ENCODE measurements at regions not wholly inside any gene's neighbourhood (a gene's known extent, or its start where the extent isn't known, plus 50 kb on each side); places are given as distances from the start of the nearest gene placed in this dataset.
"Not testable (repeated sequence)": the region's sequence is repeated elsewhere in the genome, so short reads cannot be mapped to it uniquely, and the experiment has no call there.

DNA sequence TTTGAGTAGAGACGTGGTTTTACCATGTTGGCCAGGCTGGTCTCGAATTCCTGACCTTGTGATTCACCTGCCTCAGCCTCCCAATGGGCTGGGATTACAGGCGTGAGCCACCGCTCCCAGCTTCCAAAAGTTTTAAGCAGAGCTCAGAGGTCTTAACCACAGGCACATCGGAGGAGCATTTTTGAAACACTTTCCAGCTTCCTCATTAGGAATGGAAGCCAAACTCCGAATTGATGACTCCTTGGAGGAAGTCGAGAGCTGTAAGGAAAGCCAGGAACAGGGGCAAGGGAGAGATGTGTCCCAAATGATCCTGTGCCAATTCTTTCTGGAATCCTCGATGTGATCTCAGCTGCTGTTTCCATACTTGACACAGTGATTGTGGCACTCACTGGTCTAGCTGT lies 56.2 kb upstream of the CCZ1B start:
- not testable (repeated sequence) for DNase-seq

DNA sequence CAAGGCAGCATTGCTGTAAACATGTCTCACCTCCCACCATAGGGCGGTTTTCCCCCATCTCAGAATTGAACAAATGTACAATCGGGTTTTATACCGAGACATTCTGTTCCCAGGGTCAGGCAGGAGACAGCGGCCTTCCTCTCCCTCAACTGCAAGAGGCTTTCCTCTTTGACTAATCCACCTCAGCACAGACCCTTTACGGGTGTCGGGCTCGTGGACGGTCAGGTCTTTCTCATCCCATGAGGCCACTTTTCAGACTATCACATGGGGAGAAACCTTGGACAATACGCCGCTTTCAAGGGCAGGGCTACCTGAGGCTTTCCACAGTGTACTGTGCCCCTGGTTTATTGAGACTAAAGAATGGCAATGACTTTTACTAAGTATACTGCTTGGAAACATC lies 57.7 kb upstream of the CCZ1B start:
- not testable (repeated sequence) for DNase-seq

DNA sequence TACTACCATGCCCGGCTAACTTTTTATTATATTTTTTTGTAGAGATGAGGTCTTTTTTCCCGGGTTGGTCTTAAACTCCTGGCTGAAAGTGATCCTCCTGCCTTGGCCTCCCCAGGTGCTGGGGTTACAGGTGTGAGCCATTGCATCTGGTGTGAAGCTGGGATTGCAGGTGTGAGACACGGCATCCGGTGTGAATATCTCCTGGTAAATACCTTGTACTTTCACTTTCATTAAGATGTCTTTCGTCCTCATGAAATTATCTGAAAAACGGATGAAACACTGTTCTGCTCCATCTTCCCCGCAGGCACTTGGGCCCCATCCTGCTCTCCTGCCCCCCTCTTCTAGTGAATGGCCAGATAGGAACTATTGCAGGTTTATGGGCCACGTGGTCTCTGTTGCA lies 60.1 kb upstream of the CCZ1B start:
- DNase-seq, result no peak

DNA sequence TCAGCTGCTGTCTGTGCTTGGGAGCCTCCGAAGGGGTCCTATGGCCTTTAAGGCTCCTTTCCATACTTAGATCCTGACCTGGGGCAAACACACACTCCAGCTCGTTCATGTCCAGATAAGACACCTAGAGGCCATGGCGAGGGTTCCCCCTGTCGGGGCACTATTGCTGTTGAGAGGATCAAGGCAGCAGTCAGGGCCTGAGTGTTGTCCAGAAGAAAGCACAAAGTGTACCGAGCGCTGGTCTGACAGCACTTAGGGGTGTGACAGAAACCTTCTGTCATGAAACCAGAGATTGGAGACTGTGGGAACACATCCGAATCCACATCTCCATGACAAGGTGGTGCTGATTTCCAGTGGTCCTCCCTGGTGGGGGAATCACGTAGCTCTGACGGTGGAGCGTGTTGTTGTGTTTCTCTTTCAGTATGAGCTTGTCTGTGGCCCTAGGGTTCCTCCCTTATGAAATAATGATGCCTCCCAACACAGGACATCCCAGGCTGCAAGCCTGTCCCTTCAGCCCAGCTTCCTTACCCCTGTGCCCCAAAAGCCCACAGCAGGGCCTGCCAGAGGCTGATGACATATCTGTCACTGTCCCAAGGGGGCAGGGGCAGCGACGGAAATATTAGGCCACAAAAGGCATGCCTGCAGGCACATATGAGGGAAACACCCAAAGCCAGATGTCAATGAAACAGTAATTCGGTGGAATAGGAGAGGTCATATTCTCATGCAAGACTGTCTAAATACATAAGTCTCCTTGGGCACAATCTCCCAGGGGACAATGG lies 62.4 kb upstream of the CCZ1B start:
- peak in 2 of 56 donors; percentile 1 to 39 for DNase-seq

DNA sequence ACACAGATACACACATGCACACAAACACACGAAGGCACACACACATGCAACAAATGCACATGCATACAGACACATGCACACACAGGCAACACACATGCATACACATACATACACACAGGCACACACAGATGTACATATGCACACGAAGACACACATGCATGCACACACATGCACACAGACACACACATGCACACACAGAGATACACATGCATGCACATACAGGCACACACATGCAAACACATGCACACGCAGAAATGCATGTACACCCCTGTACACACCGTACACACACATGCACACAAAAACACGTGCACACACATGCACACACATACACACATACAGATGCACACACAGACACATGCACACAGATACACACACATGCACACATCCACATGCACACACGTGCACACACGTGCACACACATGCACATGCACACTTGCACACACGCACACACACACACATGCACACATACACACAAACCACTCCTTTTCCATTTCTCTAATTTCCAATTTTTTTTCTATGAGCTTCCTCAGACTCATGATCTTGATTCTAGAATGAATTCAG lies 63.3 kb upstream of the CCZ1B start:
- no peak for DNase-seq

DNA sequence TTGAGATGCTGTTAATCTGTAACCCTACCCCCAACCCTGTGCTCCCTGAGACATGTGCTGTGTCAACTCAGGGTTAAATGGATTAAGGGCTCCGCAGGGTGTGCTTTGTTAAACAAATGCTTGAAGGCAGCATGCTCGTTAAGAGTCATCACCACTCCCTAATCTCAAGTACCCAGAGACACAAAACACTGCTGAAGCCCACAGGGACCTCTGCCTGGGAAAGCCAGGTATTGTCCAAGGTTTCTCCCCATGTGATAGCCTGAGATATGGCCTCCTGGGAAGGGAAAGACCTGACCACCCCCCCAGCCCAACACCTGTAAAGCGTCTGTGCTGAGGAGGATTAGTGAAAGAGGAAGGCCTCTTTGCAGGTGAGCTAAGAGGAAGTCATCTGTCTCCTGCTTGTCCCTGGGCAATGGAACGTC lies 76.0 kb upstream of the CCZ1B start:
- not testable (repeated sequence) for DNase-seq

DNA sequence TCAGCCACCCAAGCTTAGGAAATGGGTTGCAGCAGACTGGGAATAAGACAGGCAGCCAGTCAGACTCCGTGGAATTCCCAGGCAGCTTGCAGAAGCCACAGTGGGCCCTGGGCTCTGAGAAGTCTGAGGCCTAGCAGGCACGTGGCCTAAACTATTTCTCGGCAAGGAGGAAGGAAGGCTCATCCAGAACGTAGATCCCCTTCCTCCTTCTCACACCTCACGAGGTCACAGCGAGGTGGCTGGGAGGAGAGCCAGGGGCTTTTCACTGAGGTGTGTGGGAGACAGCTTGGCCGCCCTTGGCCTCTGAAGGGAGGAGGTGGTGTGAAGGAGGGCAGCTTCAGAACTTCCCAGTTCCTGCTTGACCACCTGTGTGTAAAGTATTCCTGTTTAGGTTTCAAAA lies 77.2 kb upstream of the CCZ1B start:
- not testable (repeated sequence) for DNase-seq

DNA sequence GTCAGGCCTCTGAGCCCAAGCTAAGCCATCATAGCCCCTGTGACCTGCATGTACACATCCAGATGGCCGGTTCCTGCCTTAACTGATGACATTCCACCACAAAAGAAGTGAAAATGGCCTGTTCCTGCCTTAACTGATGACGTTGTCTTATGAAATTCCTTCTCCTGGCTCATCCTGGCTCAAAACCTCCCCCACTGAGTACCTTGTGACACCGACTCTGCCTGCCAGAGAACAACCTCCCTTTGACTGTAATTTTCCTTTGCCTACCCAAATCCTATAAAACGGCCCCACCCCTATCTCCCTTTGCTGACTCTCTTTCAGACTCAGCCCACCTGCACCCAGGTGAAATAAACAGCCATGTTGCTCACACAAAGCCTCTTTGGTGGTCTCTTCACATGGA lies 77.7 kb upstream of the CCZ1B start:
- DNase-seq, result not testable (repeated sequence)

DNA sequence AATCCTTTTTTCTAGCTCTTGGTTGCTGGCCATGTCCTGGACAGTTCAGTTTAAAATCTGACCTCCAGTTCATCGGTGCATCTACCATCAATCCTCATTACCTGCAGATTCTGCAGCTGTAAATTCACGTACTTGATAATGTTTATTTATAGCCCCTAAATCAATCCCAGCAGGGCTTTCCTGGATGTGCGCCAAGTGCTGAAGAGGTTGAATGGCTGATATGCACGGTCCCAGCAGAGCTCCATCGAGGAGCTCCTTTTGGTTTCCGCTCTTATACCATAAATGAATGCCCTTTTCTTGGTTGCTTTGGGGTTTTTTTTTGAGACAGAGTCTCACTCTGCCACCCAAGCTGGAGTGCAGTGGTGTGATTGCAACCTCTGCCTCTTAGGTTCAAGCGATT lies 91.2 kb upstream of the CCZ1B start:
- no peak for DNase-seq

DNA sequence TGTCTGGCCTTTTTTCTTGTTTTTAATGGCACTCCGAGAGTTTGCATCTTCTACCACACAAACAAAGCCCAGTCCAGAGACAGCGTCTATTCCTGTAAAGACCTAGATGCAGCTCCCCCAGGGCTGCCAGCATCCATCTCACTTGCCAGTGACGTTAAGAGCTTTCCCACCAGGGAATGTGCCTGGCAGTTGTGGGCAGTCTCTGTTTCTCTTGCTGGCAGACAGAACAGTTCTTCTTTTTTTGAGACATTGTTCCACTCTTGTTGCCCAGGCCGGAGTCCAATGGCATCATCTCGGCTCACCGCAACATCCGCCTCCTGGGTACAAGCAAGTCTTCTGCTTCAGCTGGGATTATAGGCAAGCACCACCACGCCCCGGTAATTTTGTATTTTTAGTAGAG lies 93.1 kb upstream of the CCZ1B start:
- peak in 5 of 56 donors; percentile 3 to 31 (median 14) for DNase-seq

DNA sequence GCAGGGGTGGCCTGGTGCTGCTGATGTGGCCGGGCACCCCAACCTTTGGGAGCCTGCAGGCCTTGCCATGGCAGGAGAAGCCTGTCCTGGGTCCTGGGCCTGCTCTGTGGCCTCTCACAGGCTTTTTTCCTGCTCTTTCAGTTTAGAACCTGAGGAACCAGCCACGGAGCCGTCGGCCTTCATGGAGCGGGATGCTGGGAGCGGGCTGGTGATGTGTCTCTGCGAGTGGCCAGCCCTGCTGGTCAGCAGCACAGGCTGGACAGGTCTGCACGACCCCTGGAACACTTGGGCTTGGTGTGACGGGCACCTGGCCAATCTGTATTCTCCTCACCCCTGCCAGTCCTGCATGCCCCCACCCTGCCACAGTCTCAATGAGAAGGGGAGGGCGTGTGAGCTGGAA lies 98.4 kb upstream of the CCZ1B start:
- not testable (repeated sequence) for DNase-seq

DNA sequence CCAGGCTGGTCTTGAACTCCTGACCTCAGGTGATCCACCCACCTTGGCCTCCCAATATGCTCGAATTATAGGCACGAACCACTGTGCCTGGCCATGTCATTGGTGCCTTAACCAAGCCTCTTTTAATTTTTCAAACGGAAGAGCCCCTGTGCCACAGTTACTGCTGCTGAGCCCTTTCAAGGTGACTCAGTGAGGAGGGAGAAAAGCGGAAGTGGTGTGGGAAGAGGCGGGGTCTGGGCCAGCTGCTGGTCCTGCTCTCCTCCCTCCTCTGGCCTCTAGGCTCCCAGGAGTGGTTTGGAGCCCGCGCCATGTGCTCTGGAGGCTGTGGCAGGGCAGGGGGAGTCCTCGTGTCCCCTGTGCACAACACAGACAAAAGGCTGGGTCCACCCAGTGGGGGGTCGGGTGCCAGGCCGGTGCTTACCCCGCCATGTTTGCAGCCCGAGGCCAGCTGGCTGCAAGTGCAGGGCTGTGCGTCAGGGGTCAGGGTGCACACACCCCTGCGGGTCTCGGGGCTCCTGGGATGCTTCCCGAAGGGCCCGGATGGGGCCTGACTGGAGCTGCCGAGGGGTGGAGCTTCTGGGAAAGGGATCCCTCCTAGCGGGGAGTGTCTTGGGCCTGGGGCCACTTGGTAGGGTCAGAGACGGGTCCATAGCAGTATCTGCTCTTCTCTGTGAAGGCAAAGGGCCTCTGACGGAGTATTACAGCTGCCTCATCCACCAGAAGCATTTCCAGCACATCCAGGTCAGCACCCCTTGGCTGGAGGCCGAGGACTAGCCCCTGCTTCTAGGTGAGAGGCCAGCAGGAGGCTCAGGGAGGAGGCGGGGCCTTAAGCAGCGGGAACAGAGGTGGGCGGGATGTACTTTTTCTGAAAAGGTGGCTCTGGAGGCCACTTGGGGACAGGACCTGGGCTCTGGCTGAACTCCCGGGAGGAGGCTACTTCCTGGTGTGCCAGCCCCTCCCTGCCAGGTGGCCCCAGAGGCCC lies 100.4 kb upstream of the CCZ1B start:
- DNase-seq, result not testable (repeated sequence)

DNA sequence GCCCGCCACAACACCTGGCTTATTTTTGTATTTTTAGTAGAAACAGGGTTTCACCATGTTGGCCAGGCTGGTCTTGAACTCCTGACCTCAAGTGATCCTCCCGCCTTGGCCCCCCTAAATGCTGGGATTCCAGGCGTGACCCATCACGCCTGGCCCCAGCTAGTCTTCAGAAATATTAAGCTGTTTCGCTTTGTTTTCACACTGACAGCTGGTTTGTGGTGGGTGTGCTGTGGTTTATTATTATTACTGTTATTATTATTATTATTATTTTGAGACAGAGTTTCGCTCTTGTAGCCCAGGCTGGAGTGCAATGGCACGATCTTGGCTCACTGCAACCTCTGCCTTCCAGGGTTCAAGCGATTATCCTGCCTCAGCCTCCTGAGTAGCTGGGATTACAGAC lies 101.6 kb upstream of the CCZ1B start:
- not testable (repeated sequence) for DNase-seq

DNA sequence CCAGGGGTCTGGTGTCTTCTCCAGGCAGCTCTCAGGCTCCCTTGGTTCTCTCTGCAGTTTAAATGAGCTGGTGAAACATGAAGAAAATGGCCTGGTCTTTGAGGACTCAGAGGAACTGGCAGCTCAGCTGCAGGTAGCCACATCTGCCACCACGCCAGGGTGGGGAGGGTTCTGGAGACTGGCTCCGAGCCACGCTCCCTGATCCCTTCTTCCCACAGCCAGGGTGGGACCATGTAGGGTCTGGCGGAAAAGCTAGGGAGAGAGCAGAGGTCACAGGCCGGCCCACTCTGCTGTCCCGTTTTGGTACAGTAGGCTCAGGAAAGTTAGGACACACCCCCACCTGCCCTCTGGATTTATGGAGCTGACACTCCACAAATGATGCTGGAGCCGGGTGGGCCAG lies 103.5 kb upstream of the CCZ1B start:
- not testable (repeated sequence) for DNase-seq

DNA sequence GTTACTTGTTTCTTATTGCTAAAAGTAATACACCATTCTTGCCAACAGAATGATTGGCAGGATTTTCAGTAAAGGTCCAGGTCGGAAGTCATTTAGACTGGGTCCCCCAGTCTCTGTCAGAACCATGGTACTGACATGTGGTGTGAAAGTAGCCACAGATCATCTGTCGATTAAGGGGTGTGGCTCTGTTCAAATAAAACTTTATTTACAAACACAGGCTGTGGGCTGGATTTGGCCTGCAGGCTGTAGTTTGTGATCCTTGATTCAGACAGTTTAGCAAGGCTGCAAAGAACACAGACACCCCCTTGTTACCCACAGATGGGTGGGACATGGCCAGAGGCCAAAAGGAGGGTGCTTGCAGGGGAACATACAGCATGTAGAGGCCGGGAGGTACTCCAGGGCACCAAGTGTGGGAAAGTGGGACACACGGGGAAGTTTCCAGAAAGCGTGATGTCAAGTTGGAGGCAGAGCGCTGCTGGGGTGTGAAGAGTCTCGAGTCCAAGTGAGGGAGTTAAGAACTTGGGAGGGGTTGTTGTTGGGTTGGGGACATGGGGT lies 104.1 kb upstream of the CCZ1B start:
- DNase-seq, result not testable (repeated sequence)

DNA sequence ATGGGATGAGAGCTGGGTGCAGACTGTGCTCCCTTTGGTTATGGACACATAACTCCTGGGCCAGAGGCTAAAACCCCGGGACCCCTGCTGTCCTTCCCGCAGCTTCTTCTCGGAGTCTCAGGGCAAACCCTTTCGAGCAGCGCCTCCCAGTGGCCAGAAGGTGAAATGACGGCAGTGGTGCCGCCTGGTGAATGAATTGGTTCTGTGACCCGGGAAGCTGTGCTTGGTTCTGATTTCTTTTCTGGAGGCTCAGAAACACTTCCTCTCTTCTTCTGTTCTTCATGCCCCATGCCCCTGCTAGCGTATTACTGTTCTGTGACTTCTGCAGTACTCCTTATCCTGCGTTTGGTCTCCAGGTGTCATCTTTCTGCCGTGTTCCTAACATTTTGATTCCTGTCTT lies 104.7 kb upstream of the CCZ1B start:
- DNase-seq, result peak in 20 of 56 donors; percentile 2 to 67 (median 15)

DNA sequence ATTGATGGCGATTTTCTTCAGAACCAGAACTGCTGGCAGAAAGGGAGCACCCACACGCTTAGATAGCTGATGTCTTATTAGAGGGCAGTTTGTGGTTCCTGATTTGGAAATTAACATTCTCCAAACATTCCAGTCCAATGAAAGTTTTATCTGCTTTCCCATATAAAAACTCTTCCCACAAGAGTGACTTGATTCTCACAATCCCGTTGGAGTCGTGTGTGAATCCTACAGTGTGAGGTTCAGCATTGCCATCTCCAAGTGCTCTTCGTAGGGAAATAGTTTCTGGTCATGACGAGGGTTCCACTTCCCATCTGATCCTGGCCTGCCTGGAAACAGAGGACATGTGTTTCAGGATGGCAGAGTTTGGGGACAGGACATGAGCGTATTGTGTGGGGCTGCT lies 105.4 kb upstream of the CCZ1B start:
- DNase-seq, result not testable (repeated sequence)

DNA sequence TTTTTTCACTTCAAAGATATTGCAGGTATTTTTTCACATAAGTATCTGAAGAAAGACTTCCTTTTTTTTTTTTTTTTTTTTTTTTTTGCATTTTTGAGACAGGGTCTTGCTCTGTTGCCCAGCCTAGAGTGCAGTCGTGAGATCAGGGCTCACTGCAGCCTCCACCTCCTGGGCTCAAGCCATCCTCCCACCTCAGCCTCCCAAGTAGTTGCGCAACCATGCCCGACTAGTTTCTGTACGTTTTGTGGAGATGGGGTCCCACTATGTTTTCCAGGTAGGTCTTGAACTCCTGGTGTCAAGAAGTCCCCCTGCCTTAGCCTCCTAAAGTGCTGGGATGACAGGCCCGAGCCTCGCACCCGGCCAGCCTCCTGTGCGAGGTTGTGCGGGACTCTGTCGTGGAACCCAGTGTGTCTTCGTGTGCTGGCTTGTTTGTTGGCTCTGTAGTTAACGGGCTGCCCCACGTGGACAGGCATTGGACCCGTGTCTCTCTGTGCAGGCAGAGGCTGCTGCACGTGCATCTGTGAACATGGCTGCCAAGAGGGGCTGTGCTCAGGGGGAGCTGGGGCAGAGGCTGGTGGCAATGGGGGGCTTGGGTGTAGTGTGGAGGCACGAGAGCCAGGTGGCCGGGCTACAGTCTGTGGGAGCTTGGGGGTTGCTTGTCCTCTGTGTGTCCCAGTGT lies 108.0 kb upstream of the CCZ1B start:
- DNase-seq, result not testable (repeated sequence)

DNA sequence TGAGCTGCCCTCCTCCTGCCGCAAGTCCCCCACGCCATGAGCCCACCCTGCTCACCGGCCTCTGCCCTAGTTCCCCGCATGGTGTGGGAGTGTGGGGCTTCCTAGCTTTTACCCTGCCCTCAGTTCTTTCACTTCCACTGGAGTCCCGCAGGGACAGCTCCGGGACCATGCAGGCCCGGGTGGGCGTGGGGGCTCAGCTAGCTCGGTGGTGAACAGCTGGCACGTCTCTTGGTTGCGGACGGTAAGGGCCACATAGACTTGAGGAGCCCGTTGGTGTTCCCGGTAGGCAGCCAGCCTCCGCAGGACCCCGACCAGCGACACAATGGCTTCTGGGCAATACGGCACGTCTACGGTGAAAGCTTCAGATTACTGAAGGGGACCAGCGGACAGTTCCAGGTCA lies 108.9 kb upstream of the CCZ1B start:
- no peak for DNase-seq

DNA sequence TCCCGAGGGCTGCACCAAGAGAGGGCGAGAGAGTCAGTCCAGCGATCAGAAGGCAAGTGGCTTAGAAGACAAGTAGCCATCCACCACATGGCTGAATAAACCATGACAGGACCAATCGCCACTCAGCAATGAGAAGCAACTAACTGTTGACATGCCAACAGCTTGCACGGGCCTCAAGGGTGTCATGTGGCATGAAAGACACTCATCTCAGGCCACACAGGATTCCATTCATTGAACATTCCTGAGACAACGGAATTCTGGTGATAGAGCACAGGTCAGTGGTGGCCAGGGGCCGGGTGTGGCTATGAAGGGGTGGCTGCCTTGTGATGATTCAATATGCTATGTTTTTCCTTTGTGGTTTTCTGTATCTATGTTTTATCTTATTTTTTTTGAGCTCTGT lies 110.6 kb upstream of the CCZ1B start:
- not testable (repeated sequence) for DNase-seq

DNA sequence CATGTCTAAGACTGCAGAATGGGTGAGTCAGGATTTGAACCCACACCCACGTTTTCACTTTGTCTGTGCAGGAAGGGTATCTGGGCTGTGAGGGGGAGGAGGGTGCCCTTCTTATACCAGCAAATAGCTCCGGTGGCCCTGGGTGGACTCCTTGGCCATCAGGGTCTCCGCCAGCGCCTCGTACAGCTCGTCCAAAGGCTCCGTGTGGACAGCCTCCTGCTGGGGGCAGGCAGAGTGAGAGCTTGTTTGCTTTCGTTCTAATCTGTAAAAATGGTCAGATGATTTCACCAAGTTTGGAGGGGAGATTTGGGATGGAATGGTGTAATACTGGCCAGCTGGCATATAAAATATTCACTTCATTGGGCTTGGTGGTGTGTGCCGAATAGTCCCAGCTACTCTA lies 111.7 kb upstream of the CCZ1B start:
- DNase-seq, result not testable (repeated sequence)
